ENCODE measurements at regions not wholly inside any gene's neighbourhood (a gene's known extent, or its start where the extent isn't known, plus 50 kb on each side); places are given as distances from the start of the nearest gene placed in this dataset.

- H2BK15ac ChIP-seq (ENCODE audit: low read length): no peak overlapping the region
- no peak for FAIRE-seq
- H3K27me3 ChIP-seq (replicated peaks in 1 of 4; ENCODE audit: control insufficient read depth in 3 of 4, extremely low read depth in 1 of 4, insufficient read depth in 3 of 4, low read length in 3 of 4): no peaks in the 10 kb centered on the region
- no peak overlapping the region for H3K4me2 ChIP-seq (ENCODE audit: insufficient read depth in 1 of 2, low read depth in 2 of 2, low read length in 2 of 2)
- H3K4me3 ChIP-seq (ENCODE audit: extremely low read depth in 1 of 4, insufficient read depth in 2 of 4, low read depth in 3 of 4, low read length in 4 of 4): no peak overlapping the region
- H3K4me1 ChIP-seq (replicated peaks in 1 of 4; ENCODE audit: control insufficient read depth in 3 of 4, insufficient read depth in 4 of 4, low read length in 3 of 4): no peaks in the 10 kb centered on the region
- H3K14ac ChIP-seq (ENCODE audit: insufficient read length): no peak overlapping the region
- H3K9me3 ChIP-seq (ENCODE audit: insufficient read depth in 2 of 2, low read depth in 1 of 2, low read length in 1 of 2): no peaks in the 10 kb centered on the region
- no peak overlapping the region for H2BK120ac ChIP-seq (replicated peaks; ENCODE audit: low read depth, low read length)
- no peak overlapping the region for H4K91ac ChIP-seq (replicated peaks; ENCODE audit: insufficient read length, low read length)
- POLR2A ChIA-PET (ENCODE audit: partially characterized antibody): no interaction called here
- DNase-seq (ENCODE audit: low read depth in 1 of 2, low spot score in 2 of 2): no peak
- H3K23ac ChIP-seq (ENCODE audit: insufficient read length): no peak overlapping the region
- H3K9ac ChIP-seq (replicated peaks in 1 of 4; ENCODE audit: extremely low read depth in 1 of 4, low read depth in 3 of 4, low read length in 3 of 4): no peak overlapping the region
- no peak overlapping the region for H4K5ac ChIP-seq (ENCODE audit: insufficient read length, low read depth, low read length)
- H2AFZ ChIP-seq (ENCODE audit: low read length): no peak overlapping the region
- H4K20me1 ChIP-seq (replicated peaks in 1 of 2; ENCODE audit: control insufficient read depth in 1 of 2, insufficient read depth in 2 of 2, low read length in 2 of 2): no peaks in the 10 kb centered on the region
- no peaks in the 10 kb centered on the region for H3K36me3 ChIP-seq (ENCODE audit: control insufficient read depth in 2 of 4, insufficient read depth in 4 of 4, low read length in 3 of 4)
- H3K27ac ChIP-seq (ENCODE audit: low read depth, low read length): no peak overlapping the region
- H3K23me2 ChIP-seq (ENCODE audit: low read depth, low read length): no peaks in the 10 kb centered on the region
- H2AK5ac ChIP-seq (ENCODE audit: low read depth, low read length): no peak overlapping the region
- no peak overlapping the region for H2BK12ac ChIP-seq (ENCODE audit: low read depth, low read length)
- no peak overlapping the region for H3K56ac ChIP-seq (replicated peaks; ENCODE audit: insufficient read length, low read depth, low read length)
- H3K79me1 ChIP-seq (ENCODE audit: low read depth, low read length): no peaks in the 10 kb centered on the region
- 85% methylated on average over 2 of the region's 2 CpGs; no CpG with 5 or more reads in 1 of the 2 experiments for WGBS, 2 experiments (ENCODE audit: extremely low coverage in 1 of 2, insufficient coverage in 1 of 2, insufficient read length in 1 of 2, insufficient replicate concordance in 2 of 2, low coverage in 1 of 2, low lambda C conversion rate in 2 of 2, missing lambda C conversion rate in 1 of 2)
- H2BK20ac ChIP-seq (ENCODE audit: low read length): no peak overlapping the region
- H4K8ac ChIP-seq (ENCODE audit: extremely low read depth, insufficient read depth, low read length): no peak overlapping the region
- CTCF ChIA-PET (ENCODE audit: partially characterized antibody): no interaction called here
- no peak overlapping the region for H3K4ac ChIP-seq (replicated peaks; ENCODE audit: insufficient read length, low read depth, low read length)
- no peaks in the 10 kb centered on the region for H3K79me2 ChIP-seq (ENCODE audit: control insufficient read depth in 1 of 2, insufficient read depth in 2 of 2, low read length in 2 of 2)
- H2BK5ac ChIP-seq (ENCODE audit: low read depth, low read length): no peak overlapping the region
- no peak overlapping the region for H3K18ac ChIP-seq (ENCODE audit: extremely low read depth, low read length)
- TF ChIP-seq ATF3 (IDR thresholded peaks at IDR 0.05; ENCODE audit: insufficient read depth, low read depth, low read length) (no peak), RAD21 (IDR thresholded peaks at IDR 0.05 in 1 of 2, conservative IDR thresholded peaks at IDR 0.05 in 1 of 2; ENCODE audit: low read depth in 2 of 2, low read length in 2 of 2) (no peak), E2F6 (IDR thresholded peaks at IDR 0.05) (no peak), KDM4A (IDR thresholded peaks at IDR 0.05; ENCODE audit: low read depth, low read length, severe bottlenecking) (no peak), EGR1 (IDR thresholded peaks at IDR 0.05; ENCODE audit: borderline replicate concordance, low read depth, low read length) (no peak), SP1 (IDR thresholded peaks at IDR 0.05; ENCODE audit: low read depth, low read length) (no peak), CTBP2 (IDR thresholded peaks at IDR 0.05; ENCODE audit: borderline replicate concordance, insufficient read depth, insufficient read length, low read length) (no peak), RBBP5 (IDR thresholded peaks at IDR 0.05; ENCODE audit: borderline replicate concordance, low read depth, low read length) (no peak), ASH2L (IDR thresholded peaks at IDR 0.05; ENCODE audit: low read length) (no peak), POLR2AphosphoS5 (IDR thresholded peaks at IDR 0.05; ENCODE audit: low read depth, low read length) (no peak)
Measured at GRCh38 chr6:147653631-147654030, 145.1 kb downstream of the SAMD5 start.

All from H1 (cell line).